Brain pericyte (primary cell): ENCODE measurements at regions not wholly inside any gene's neighbourhood (a gene's known extent, or its start where the extent isn't known, plus 50 kb on each side); places are given as distances from the start of the nearest gene placed in this dataset.
"Not testable (repeated sequence)": the region's sequence is repeated elsewhere in the genome, so short reads cannot be mapped to it uniquely, and the experiment has no call there.

Experiments
- DNase-seq: peaks from one replicate; pipeline ENCODE4 v3.0.0-alpha.2; 2012; ENCODE audit warnings: low read depth, low spot score

GRCh38 chr5:145658435-145658834 is 176.7 kb downstream of the PRELID2 start:
- DNase-seq, result no peak

- not testable (repeated sequence) for DNase-seq
Measured at GRCh38 chr5:145652700-145653099, 182.4 kb downstream of the PRELID2 start.

DNA sequence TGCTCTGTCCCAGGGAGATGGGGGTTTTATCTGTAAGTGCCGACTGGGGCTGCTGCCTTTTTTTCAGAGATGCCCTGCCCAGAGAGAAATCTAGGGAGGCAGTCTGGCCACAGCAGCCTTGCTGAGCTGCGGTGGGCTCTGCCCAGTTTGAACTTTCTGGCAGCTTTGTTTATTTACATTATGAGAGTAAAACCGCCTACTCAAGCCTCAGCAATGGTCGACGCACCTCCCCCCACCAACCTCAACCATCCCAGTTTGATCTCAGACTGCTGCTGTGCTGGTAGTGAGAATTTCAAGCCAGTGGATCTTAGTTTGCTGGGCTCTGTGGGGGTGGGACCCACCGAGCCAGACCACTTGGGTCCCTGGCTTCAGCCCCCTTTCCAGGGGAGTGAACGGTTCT is 188.0 kb downstream of the PRELID2 start:
- DNase-seq, result peak; percentile 44

DNA sequence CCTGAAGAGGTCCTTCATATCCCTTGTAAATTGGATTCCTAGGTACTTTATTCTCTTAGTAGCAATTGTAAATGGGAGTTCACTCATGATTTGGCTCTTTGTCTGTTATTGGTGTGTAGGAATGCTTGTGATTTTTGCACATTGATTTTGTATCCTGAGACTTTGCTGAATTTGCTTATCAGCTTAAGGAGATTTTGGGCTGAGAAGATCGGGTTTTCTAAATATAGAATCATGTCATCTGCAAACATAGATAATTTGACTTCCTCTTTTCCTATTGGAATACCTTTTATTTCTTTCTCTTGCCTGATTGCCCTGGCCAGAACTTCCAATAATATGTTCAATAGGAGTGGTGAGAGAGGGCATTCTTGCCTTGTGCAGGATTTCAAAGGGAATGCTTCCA is 191.9 kb downstream of the PRELID2 start:
- DNase-seq, result not testable (repeated sequence)

DNA sequence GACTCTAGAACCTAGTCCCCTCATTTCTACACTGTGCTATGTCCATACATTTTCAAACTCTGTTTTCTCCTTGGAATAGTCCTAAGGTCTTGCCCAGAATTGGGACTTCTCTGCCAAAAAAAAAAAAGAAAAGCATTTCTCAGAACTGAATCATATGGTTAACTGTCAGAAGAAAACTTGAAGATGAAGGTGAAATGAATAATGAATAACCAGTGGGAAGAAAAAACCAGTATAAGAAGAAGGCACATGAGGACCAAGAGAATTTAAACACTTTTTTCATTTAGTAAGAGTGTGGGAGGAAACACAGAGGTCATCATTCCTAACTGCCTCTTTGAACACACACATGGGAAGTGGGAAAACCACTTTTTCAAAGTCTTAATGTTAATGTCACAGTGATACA is 197.7 kb downstream of the PRELID2 start:
- no peak for DNase-seq

- no peak for DNase-seq
Measured at GRCh38 chr5:145636371-145636770, 198.8 kb downstream of the PRELID2 start.

- DNase-seq, result no peak
Measured at GRCh38 chr5:145633474-145633873, 201.7 kb downstream of the PRELID2 start.

DNA sequence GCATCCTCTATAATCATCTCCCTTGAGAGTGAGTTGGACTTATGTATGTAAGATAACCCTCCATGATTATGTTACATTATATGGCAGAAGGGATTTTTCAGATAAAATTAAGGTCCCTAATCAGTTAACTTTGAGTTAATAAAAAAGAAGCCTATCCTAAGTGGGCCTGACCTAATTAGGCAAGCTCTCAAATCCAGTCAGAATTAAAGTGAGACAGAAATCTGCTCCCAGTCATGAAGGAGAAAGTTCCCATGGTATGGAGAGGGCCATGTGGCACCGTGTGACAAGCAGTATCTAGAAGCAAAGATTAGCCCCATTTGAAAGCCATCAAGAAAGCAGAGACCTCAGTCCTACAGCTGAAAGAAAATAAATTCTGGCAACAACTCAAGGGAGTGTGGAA is 202.4 kb downstream of the PRELID2 start:
- no peak for DNase-seq

GRCh38 chr5:145629047-145629446 is 206.1 kb downstream of the PRELID2 start:
- DNase-seq, result no peak

- DNase-seq, result no peak
Measured at GRCh38 chr5:145628525-145628924, 206.6 kb downstream of the PRELID2 start.

DNA sequence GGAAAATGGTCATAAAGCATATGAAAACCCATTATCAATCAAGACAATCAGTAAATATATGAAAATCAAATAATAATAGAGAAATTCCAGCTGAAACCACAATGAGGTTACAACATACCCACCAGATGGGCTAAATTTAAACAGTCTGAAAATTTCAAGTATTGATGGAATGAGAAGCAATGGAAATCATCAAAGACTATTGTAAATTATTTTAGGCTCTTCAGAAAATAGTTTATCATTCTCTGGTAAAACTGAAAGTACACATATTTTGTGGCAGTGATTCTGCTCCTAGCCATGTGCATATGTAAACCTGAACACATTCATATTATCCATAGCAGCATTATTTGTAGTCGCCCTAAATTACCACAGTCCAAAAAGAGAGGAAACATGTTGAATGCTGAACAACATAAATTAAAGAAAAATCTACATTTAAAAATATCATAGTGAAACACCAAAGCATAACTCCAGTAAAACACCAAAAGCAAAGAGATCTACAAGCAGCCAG is 215.3 kb downstream of the PRELID2 start:
- no peak for DNase-seq

- not testable (repeated sequence) for DNase-seq
Measured at GRCh38 chr5:145616739-145617138, 218.4 kb downstream of the PRELID2 start.

GRCh38 chr5:145598983-145599382 is 236.2 kb downstream of the PRELID2 start:
- no peak for DNase-seq

- no peak for DNase-seq
Measured at GRCh38 chr5:145598184-145598583, 237.0 kb downstream of the PRELID2 start.

GRCh38 chr5:145591578-145591977 is 243.6 kb downstream of the PRELID2 start:
- no peak for DNase-seq

DNA sequence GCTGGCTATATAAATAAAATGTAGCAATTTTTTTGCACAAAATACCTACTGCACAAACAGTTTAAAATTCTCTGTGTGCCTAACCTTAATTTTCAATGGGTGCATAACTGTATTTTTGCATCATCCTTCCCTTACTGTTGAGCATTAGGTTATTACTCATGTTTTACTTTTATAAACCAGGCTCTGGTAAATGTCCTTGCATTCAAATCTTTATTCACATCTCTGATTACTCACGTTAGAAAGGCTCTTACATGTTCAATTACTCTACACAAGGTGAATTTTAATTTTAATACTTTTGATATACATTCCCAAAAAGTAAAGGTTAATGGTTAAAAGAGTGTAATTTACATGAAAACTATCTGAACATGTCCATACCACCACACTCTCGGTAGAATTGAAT is 246.1 kb downstream of the PRELID2 start:
- no peak for DNase-seq

GRCh38 chr5:145588558-145588957 is 246.6 kb downstream of the PRELID2 start:
- no peak for DNase-seq

DNA sequence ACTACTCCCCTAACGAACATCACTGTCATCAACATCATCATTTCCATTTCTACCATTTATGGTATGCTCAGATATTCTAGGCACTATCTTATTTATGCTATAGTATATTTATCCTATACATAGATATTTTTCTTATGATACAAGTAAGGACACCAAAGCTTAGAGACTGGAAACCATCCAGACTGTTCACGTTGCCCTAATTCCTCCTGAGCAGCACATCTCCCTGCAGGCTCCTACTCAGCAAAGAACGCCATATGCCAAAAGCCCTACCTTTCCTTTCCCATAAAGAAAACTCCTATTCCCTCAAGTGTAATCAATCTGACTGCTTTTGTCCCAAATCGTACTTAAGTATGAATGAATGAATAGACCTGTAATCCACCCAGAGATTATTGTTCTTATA is 247.0 kb downstream of the PRELID2 start:
- DNase-seq, result no peak

DNA sequence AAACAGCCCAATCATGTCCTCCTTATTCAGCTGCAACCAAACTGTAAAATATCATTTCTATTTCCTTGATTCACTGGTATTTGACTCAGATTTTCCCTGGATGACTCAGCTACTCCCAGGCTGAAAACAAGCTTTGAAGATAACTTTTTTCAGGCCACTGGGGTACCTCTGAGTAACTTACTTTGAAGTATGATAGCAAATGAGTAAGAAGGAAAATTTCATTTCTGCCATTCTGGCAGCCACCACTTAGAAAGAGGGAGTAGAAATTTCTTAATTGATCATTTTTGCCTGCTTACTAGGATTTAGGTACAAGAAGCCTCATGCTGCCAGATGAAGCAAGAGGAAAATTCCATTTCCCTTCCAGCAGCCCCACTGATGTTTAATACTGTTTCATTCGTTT is 247.4 kb downstream of the PRELID2 start:
- DNase-seq, result no peak

DNA sequence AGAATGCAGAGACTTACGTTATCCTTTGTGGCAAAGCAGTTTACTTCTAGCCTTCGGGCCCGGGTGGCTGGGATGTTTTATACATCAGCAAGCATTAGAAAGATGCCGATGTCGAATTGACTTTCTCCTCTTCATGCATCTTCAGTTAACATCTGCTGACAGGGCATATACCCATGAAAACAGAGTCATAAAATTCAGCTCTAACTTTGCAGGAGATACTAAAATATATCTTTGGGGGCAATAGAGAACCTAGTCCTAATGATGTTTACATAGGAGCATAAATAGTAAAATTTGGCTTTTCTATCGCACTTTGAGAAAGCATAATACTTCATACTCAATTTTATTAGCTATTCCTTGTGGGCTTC is 247.9 kb downstream of the PRELID2 start:
- no peak for DNase-seq

- DNase-seq, result no peak
Measured at GRCh38 chr5:145586661-145587307, 248.4 kb downstream of the PRELID2 start.

- DNase-seq, result no peak
Measured at GRCh38 chr5:145585443-145586148, 249.5 kb downstream of the PRELID2 start.

DNA sequence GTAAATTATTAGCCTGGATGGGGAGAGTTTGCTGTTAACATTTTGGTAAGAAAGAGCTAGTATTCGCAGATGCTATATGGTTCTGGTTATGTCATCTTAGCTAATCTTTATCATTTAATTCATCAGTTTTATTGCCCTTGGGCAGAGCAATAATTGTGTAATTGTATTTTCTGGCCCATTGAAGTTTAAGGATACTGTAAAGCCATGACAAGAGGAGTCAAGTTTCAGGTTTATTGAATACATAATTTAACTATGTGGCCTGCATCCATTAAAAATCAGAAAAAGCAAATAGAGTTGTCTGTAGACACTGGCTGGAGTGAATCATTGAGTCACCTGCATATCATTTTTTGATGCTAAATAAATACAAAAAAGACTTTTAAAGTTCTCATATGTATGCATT is 255.8 kb downstream of the PRELID2 start:
- DNase-seq, result no peak
